Hepatocyte (in vitro differentiated cells): ENCODE measurements at regions not wholly inside any gene's neighbourhood (a gene's known extent, or its start where the extent isn't known, plus 50 kb on each side); places are given as distances from the start of the nearest gene placed in this dataset.

Experiments used
- DNase-seq: peaks from one replicate; pipeline ENCODE4 v3.0.0-alpha.2; 2016; ENCODE audit warnings: low spot score
- H2AFZ ChIP-seq: fragments of 200-600 bp; sonication (generic); 2 replicates; pipeline ENCODE4 v1.6.0; 2016; ENCODE audit warnings: antibody characterized with exemption, mild to moderate bottlenecking
- H3K27ac ChIP-seq: fragments of 200-600 bp; sonication (generic); 2 replicates; pipeline ENCODE4 v1.5.1; 2016; ENCODE audit warnings: mild to moderate bottlenecking
- H3K27me3 ChIP-seq: fragments of 200-600 bp; sonication (generic); 2 replicates; pipeline ENCODE4 v1.6.1; 2016
- H3K36me3 ChIP-seq: fragments of 200-600 bp; sonication (generic); replicated peaks from 2 replicates; pipeline ENCODE4 v1.5.1; 2016; ENCODE audit warnings: low read depth; ENCODE audit not compliant: insufficient read depth
- H3K4me1 ChIP-seq: fragments of 200-600 bp; sonication (generic); 2 replicates; pipeline ENCODE4 v1.5.1; 2016; ENCODE audit warnings: mild to moderate bottlenecking, moderate library complexity; ENCODE audit not compliant: insufficient read depth
- H3K4me2 ChIP-seq: fragments of 200-600 bp; sonication (generic); 2 replicates; pipeline ENCODE4 v1.6.0; 2016
- H3K4me3 ChIP-seq: fragments of 200-600 bp; sonication (generic); 2 replicates; pipeline ENCODE4 v1.5.1; 2016; ENCODE audit warnings: mild to moderate bottlenecking
- H3K79me2 ChIP-seq: fragments of 200-600 bp; sonication (generic); 2 replicates; pipeline ENCODE4 v1.6.0; 2017; ENCODE audit warnings: mild to moderate bottlenecking
- H3K9me2 ChIP-seq: fragments of 200-600 bp; sonication (generic); replicated peaks from 2 replicates; pipeline ENCODE4 v1.6.0; 2017; ENCODE audit warnings: mild to moderate bottlenecking; ENCODE audit not compliant: insufficient read depth
- H3K9me3 ChIP-seq: fragments of 200-600 bp; sonication (generic); 2 replicates; pipeline ENCODE4 v1.5.1; 2016; ENCODE audit warnings: low read depth, mild to moderate bottlenecking
- H4K20me1 ChIP-seq: fragments of 200-600 bp; sonication (generic); 2 replicates; pipeline ENCODE4 v1.6.0; 2016; ENCODE audit warnings: mild to moderate bottlenecking; ENCODE audit not compliant: insufficient read depth, poor library complexity, severe bottlenecking
- CTCF ChIP-seq: fragments of 200-600 bp; sonication (generic); IDR thresholded peaks from 2 replicates; pipeline ENCODE4 v1.5.1; 2016; ENCODE audit warnings: antibody characterized with exemption, mild to moderate bottlenecking; ENCODE audit not compliant: poor library complexity
- EZH2 ChIP-seq: fragments of 200-600 bp; sonication (generic); IDR thresholded peaks from 2 replicates; pipeline ENCODE4 v1.6.1; 2016; ENCODE audit warnings: antibody characterized with exemption, mild to moderate bottlenecking, borderline replicate concordance
- EZH2phosphoT487 ChIP-seq: fragments of 200-600 bp; sonication (generic); IDR thresholded peaks from one replicate; pipeline ENCODE4 v1.6.1; 2018; ENCODE audit warnings: antibody characterized with exemption, mild to moderate bottlenecking, low read depth, moderate library complexity; ENCODE audit not compliant: unreplicated experiment, severe bottlenecking
- WGBS: methylation state at CpG from one replicate; pipeline ENCODE4 v1.1.6; 2016; ENCODE audit warnings: low lambda C conversion rate; ENCODE audit errors: missing lambda C conversion rate; 5-methylcytosine and 5-hydroxymethylcytosine counted together

GRCh38 chr22:47295982-47296381 is 533.5 kb downstream of the TBC1D22A start:
- H3K36me3 ChIP-seq, result no peaks in the 10 kb centered on the region
- H3K9me2 ChIP-seq, result no peaks in the 10 kb centered on the region
- no peak overlapping the region for H3K4me2 ChIP-seq
- H2AFZ ChIP-seq, result no peak overlapping the region
- H3K9me3 ChIP-seq, result no peaks in the 10 kb centered on the region
- TF ChIP-seq EZH2 (no peak), CTCF (no peak), EZH2phosphoT487 (no peak)
- no peaks in the 10 kb centered on the region for H3K4me1 ChIP-seq
- H3K27ac ChIP-seq, result no peak overlapping the region
- no peaks in the 10 kb centered on the region for H3K79me2 ChIP-seq
- no peaks in the 10 kb centered on the region for H3K27me3 ChIP-seq
- WGBS, result 85% methylated on average over 10 of the region's 10 CpGs
- no peak for DNase-seq
- H3K4me3 ChIP-seq, result no peak overlapping the region
- no peaks in the 10 kb centered on the region for H4K20me1 ChIP-seq

GRCh38 chr22:47295226-47295901 is 532.9 kb downstream of the TBC1D22A start:
- TF ChIP-seq CTCF (no peak), EZH2 (no peak), EZH2phosphoT487 (no peak)
- Histone ChIP-seq H3K27me3 (no peaks in the 10 kb centered on the region), H3K4me3 (no peak overlapping the region), H3K4me2 (no peak overlapping the region), H3K79me2 (no peaks in the 10 kb centered on the region), H3K36me3 (no peaks in the 10 kb centered on the region), H3K9me2 (no peaks in the 10 kb centered on the region), H2AFZ (no peak overlapping the region), H3K9me3 (no peaks in the 10 kb centered on the region), H3K27ac (no peak overlapping the region), H3K4me1 (no peaks in the 10 kb centered on the region), H4K20me1 (no peaks in the 10 kb centered on the region)
- no peak for DNase-seq
- 77% methylated on average over 20 of the region's 21 CpGs for WGBS

- no peaks in the 10 kb centered on the region for H3K36me3 ChIP-seq
- TF ChIP-seq CTCF (no peak), EZH2phosphoT487 (no peak), EZH2 (no peak)
- H3K9me2 ChIP-seq, result no peaks in the 10 kb centered on the region
Measured at GRCh38 chr22:47294576-47294975, 532.1 kb downstream of the TBC1D22A start.

DNA sequence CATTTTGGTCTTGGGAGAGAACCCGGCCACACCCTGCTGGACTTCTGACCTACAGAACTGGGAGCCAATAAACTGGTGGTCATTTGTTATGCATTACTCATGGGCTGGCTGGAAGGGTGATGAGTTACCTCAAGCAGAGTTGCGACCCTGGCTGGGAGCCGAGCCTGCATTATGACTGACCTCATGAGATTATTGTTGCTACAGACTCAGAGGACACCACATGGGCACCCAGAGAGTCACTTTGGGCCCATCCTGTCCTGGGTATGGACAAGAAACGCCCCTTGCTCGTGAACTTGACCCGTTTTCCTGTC is 531.7 kb downstream of the TBC1D22A start:
- TF ChIP-seq EZH2, result no peak
- TF ChIP-seq CTCF, result no peak
- no peak for TF ChIP-seq EZH2phosphoT487
- WGBS, result 66% methylated on average over 6 of the region's 6 CpGs
- no peaks in the 10 kb centered on the region for H3K4me1 ChIP-seq
- no peaks in the 10 kb centered on the region for H3K27me3 ChIP-seq
- no peak for DNase-seq
- H3K36me3 ChIP-seq, result no peaks in the 10 kb centered on the region
- H2AFZ ChIP-seq, result no peak overlapping the region
- no peak overlapping the region for H3K27ac ChIP-seq
- H3K4me3 ChIP-seq, result no peak overlapping the region
- H3K9me3 ChIP-seq, result no peaks in the 10 kb centered on the region
- no peaks in the 10 kb centered on the region for H3K79me2 ChIP-seq
- no peaks in the 10 kb centered on the region for H3K9me2 ChIP-seq
- no peak overlapping the region for H3K4me2 ChIP-seq
- H4K20me1 ChIP-seq, result no peaks in the 10 kb centered on the region

More at GRCh38 chr22:47294576-47294975, 532.1 kb downstream of the TBC1D22A start:
- Histone ChIP-seq H3K4me3 (no peak overlapping the region), H3K4me1 (no peaks in the 10 kb centered on the region), H3K79me2 (no peaks in the 10 kb centered on the region), H3K27me3 (no peaks in the 10 kb centered on the region), H3K27ac (no peak overlapping the region), H2AFZ (no peak overlapping the region), H4K20me1 (no peaks in the 10 kb centered on the region), H3K9me3 (no peaks in the 10 kb centered on the region), H3K4me2 (no peak overlapping the region)
- DNase-seq, result no peak
- 35% methylated on average over 5 of the region's 5 CpGs for WGBS
